ENCODE measurements at regions not wholly inside any gene's neighbourhood (a gene's known extent, or its start where the extent isn't known, plus 50 kb on each side); places are given as distances from the start of the nearest gene placed in this dataset.

DNA sequence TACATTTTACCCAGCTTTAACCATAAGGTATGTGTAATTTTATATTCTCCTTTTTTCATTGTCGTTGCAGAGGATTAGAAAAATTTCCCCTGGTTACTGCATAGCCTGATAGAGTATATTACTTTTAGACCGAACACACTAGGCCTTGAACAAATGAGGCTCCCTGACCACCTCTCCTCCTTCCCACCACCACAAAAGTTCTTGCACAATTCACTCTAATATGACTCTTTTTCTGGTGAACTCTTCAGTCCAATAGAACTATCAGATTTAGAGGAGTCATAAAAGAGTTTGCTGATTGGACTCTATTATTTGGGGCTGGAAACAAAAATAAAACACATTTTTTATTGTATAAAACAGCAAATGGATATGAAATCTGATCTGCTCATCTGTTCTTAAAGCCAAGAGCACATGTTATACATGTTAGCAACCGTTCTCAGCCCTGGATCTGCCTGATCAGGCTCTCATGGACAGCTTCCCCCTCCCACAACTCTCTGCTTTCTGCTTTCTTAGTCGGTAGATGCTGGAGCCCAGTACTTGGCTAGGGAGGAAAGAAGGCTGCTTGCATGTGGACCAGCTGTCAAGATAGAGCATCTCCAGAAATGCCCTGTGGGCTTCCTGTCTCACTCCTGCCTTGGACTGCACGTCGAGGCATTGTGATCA is 83.5 kb downstream of the CD164 start:
- TF ChIP-seq TAF1 (IDR thresholded peaks at IDR 0.05; ENCODE audit: borderline replicate concordance, insufficient read depth, low read length) (no peak), POLR2AphosphoS5 (IDR thresholded peaks at IDR 0.05; ENCODE audit: low read depth, low read length) (no peak), FOXP2 (optimal IDR thresholded peaks at IDR 0.05; ENCODE audit: borderline replicate concordance, extremely low read depth, extremely low read length, insufficient read depth) (no peak), REST (IDR thresholded peaks at IDR 0.05; ENCODE audit: insufficient read depth in 1 of 2, low read depth in 2 of 2, low read length in 2 of 2) (no peak)

Data from PFSK-1 (cell line).